ENCODE measurements at regions not wholly inside any gene's neighbourhood (a gene's known extent, or its start where the extent isn't known, plus 50 kb on each side); places are given as distances from the start of the nearest gene placed in this dataset.

DNA sequence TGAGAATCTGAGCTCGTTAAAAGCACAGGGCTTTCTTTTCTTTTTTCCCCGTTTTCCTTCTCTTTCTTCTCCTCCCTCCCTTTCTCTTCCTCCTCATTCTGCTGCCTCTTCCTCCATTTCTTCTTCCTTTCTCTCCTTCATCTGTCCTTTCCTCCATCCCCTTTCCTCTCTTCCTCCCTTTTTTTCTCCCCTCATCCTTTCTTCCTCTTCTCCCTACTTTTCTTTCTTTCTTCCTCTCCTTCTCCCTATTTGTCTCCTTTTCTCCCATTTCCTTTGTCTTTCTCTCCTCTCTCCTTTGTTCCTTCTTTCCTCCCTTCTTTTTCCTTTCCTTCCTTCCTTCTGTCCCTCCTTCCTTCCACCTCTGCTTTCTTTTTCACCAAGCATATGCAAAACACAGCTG, 649.4 kb downstream of the IRX1 start:
- WGBS, 5 donors: 73 to 82% (median 77%) methylated on average over 2 of the region's 2 CpGs
- Histone ChIP-seq H3K27ac (no peak overlapping the region), H3K4me3 (no peak overlapping the region), H3K36me3 (no peaks in the 10 kb centered on the region), H3K4me1 (no peaks in the 10 kb centered on the region), H3K27me3 (no peaks in the 10 kb centered on the region), H3K9me3 (peaks cover 0 to 8% (median 0%) of the 10 kb centered on the region in 4 donors)
- no peak for DNase-seq
- intact Hi-C loops (cut with DNase I; ENCODE audit: low total_unique reads): no loop called here
- TF ChIP-seq POLR2AphosphoS5 (IDR thresholded peaks at IDR 0.05) (no peak), EP300 (IDR thresholded peaks at IDR 0.05) (no peak), POLR2A (IDR thresholded peaks at IDR 0.05) (no peak)
- TF ChIP-seq, protein P1, sequence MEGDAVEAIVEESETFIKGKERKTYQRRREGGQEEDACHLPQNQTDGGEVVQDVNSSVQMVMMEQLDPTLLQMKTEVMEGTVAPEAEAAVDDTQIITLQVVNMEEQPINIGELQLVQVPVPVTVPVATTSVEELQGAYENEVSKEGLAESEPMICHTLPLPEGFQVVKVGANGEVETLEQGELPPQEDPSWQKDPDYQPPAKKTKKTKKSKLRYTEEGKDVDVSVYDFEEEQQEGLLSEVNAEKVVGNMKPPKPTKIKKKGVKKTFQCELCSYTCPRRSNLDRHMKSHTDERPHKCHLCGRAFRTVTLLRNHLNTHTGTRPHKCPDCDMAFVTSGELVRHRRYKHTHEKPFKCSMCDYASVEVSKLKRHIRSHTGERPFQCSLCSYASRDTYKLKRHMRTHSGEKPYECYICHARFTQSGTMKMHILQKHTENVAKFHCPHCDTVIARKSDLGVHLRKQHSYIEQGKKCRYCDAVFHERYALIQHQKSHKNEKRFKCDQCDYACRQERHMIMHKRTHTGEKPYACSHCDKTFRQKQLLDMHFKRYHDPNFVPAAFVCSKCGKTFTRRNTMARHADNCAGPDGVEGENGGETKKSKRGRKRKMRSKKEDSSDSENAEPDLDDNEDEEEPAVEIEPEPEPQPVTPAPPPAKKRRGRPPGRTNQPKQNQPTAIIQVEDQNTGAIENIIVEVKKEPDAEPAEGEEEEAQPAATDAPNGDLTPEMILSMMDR (IDR thresholded peaks at IDR 0.05): no peak

DNA sequence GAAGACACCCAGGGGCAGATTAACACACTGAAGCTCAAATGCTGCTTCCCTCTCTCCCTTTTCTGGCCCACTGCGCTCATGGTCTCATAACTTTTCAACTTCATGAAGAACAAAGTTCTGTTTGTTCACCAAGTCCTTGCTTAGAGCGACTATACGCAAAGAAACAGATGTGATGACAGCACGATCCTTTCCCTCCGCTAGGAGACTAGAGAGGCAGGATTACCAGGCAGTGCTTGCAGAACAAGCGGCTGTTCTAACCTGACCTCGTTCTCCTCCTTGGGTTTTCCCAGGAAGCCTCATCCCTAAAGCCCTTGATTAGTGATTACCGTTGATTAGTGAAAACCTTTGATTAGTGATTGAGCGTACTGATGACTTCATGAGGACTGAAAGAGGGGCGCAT, 649.9 kb downstream of the IRX1 start:
- no peaks in the 10 kb centered on the region for H3K36me3 ChIP-seq
- no peak overlapping the region for H3K27ac ChIP-seq
- H3K4me1 ChIP-seq: no peaks in the 10 kb centered on the region
- peaks cover 0 to 7% (median 0%) of the 10 kb centered on the region in 4 donors for H3K9me3 ChIP-seq
- H3K4me3 ChIP-seq: no peak overlapping the region
- WGBS, 5 donors: 78 to 85% (median 84%) methylated on average over 10 of the region's 10 CpGs
- intact Hi-C loops (cut with DNase I; ENCODE audit: low total_unique reads): no loop called here
- H3K27me3 ChIP-seq: no peaks in the 10 kb centered on the region
- TF ChIP-seq POLR2A (IDR thresholded peaks at IDR 0.05) (no peak), EP300 (IDR thresholded peaks at IDR 0.05) (no peak), POLR2AphosphoS5 (IDR thresholded peaks at IDR 0.05) (no peak)
- TF ChIP-seq, protein P1 (IDR thresholded peaks at IDR 0.05): no peak
- DNase-seq: no peak

DNA sequence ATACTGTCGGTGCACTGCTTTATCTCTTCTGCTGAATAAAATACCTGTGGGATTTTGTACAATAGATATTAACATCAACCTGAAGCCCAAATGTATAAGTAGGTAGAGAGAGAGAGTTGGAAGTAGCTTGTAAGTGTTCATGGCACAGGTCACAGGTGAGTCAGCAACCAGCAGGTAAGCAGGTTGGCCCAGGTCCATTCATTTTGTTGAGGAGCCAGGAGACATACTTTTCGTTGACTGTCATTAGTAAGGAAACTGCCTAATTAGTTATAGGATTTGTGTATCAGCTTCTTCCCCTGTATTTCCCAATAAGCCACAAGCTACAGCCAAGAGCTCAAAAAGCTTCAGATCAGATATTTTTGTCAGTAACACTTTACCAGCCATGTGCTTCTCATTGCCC, 650.8 kb downstream of the IRX1 start:
- Histone ChIP-seq H3K27ac (no peak overlapping the region), H3K27me3 (no peaks in the 10 kb centered on the region), H3K9me3 (peaks cover 0 to 7% (median 0%) of the 10 kb centered on the region in 4 donors), H3K4me3 (no peak overlapping the region), H3K4me1 (no peaks in the 10 kb centered on the region), H3K36me3 (no peaks in the 10 kb centered on the region)
- TF ChIP-seq, protein P1 (IDR thresholded peaks at IDR 0.05): no peak
- no peak for TF ChIP-seq EP300 (IDR thresholded peaks at IDR 0.05)
- no peak for TF ChIP-seq POLR2A (IDR thresholded peaks at IDR 0.05)
- no peak for TF ChIP-seq POLR2AphosphoS5 (IDR thresholded peaks at IDR 0.05)
- 59 to 84% (median 78%) methylated on average over 2 of the region's 2 CpGs for WGBS, 5 donors
- DNase-seq: no peak
- intact Hi-C loops (cut with DNase I; ENCODE audit: low total_unique reads): no loop called here

DNA sequence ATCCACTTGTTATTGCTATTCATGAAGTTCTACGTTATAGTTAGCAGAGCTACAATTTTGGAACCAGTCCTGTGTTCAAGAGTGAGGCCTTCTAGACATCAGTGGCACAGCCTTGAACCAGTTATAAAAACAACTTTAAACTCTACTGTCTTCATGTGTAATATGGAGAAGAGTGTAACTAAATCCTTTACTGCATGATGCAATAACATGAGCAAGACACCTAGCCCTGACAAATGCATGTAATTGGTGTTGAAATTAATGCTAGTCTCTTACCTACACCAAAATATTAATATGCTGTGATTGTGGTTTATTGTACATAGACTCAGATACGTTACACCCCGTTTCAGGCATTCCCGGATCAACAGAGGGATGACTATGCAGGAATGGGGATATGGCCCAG, 654.6 kb downstream of the IRX1 start:
- Histone ChIP-seq H3K36me3 (no peaks in the 10 kb centered on the region), H3K9me3 (no peaks in the 10 kb centered on the region), H3K27ac (no peak overlapping the region), H3K4me3 (no peak overlapping the region), H3K4me1 (no peaks in the 10 kb centered on the region), H3K27me3 (no peaks in the 10 kb centered on the region)
- WGBS, 5 donors: 80 to 89% (median 84%) methylated on average over 4 of the region's 4 CpGs
- DNase-seq: no peak
- TF ChIP-seq, protein P1 (IDR thresholded peaks at IDR 0.05): no peak
- no peak for TF ChIP-seq POLR2AphosphoS5 (IDR thresholded peaks at IDR 0.05)
- TF ChIP-seq EP300 (IDR thresholded peaks at IDR 0.05): no peak
- TF ChIP-seq POLR2A (IDR thresholded peaks at IDR 0.05): no peak
- intact Hi-C loops (cut with DNase I; ENCODE audit: low total_unique reads): no loop called here
